ENCODE measurements at regions not wholly inside any gene's neighbourhood (a gene's known extent, or its start where the extent isn't known, plus 50 kb on each side); places are given as distances from the start of the nearest gene placed in this dataset.

DNA sequence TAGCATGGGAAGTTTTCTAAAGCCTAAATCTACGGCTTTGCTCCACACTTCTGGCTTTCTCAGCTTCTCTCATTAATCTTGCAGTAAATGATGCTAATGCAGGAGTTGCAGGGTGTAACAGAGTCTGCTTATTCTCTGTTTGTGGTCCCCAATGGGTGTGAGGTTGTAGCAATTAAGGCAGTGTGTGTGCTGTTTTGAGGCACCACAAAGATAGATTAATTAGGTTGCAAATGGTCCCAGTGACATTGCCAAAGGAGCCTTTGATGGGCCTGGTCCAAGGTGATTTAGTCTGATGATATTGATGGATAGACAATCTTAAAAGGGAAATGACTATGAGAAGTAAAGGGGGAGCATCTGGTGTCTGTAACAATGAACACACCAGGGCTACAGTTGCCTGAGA lies 1313.7 kb upstream of the CDH8 start:
- no peak for TF ChIP-seq CTCF (IDR thresholded peaks at IDR 0.05; ENCODE audit: unreplicated experiment in 3 of 3)
- peaks cover 3% of the 10 kb centered on the region for H3K9me3 Mint-ChIP-seq
- no peaks in the 10 kb centered on the region for H3K27me3 Mint-ChIP-seq (ENCODE audit: low read depth)
- H3K36me3 Mint-ChIP-seq (ENCODE audit: low read depth): no peaks in the 10 kb centered on the region
- H3K4me3 Mint-ChIP-seq: no peak overlapping the region
- H3K4me1 Mint-ChIP-seq: no peaks in the 10 kb centered on the region
- no peak overlapping the region for H3K27ac Mint-ChIP-seq

DNA sequence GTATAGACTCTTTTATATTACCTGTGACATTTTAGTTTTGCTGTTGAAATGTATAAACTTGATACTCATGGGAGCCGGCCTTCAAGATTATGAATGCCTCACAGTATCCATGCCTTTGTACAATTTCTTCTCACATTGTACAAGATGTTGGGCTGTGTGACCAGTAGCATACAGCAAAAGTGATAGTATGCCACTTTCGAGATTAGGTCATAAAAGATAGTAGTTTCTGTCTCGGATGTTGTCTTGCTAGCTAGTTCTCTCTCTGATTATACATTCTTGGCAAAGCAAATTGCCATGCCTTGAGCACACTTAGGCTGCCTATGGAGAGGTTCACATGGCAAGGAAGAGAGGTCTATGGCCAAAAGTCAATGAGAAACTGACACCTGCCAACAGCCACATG lies 1309.8 kb upstream of the CDH8 start:
- Mint-ChIP-seq H3K4me1 (no peaks in the 10 kb centered on the region), H3K4me3 (no peak overlapping the region), H3K36me3 (ENCODE audit: low read depth) (no peaks in the 10 kb centered on the region), H3K27me3 (ENCODE audit: low read depth) (no peaks in the 10 kb centered on the region), H3K27ac (no peak overlapping the region), H3K9me3 (no peaks in the 10 kb centered on the region)
- no peak for TF ChIP-seq CTCF (IDR thresholded peaks at IDR 0.05; ENCODE audit: unreplicated experiment in 3 of 3)

- no peak for TF ChIP-seq CTCF (IDR thresholded peaks at IDR 0.05; ENCODE audit: unreplicated experiment in 3 of 3)
- no peak overlapping the region for H3K27ac Mint-ChIP-seq
- no peaks in the 10 kb centered on the region for H3K4me1 Mint-ChIP-seq
- H3K27me3 Mint-ChIP-seq (ENCODE audit: low read depth): no peaks in the 10 kb centered on the region
- H3K36me3 Mint-ChIP-seq (ENCODE audit: low read depth): no peaks in the 10 kb centered on the region
- peaks cover 17% of the 10 kb centered on the region for H3K9me3 Mint-ChIP-seq
- no peak overlapping the region for H3K4me3 Mint-ChIP-seq
These were observed 1301.0 kb upstream of the CDH8 start for GRCh38 chr16:63337264-63337663.

GRCh38 chr16:63331111-63331510 lies 1294.9 kb upstream of the CDH8 start:
- Mint-ChIP-seq H3K27ac (no peak overlapping the region), H3K9me3 (no peaks in the 10 kb centered on the region), H3K36me3 (ENCODE audit: low read depth) (no peaks in the 10 kb centered on the region), H3K4me3 (no peak overlapping the region), H3K27me3 (ENCODE audit: low read depth) (peaks cover 4% of the 10 kb centered on the region), H3K4me1 (no peaks in the 10 kb centered on the region)
- TF ChIP-seq CTCF (IDR thresholded peaks at IDR 0.05; ENCODE audit: unreplicated experiment in 3 of 3): no peak

GRCh38 chr16:63326736-63327339 lies 1290.6 kb upstream of the CDH8 start:
- no peaks in the 10 kb centered on the region for H3K4me1 Mint-ChIP-seq
- H3K4me3 Mint-ChIP-seq: no peak overlapping the region
- no peak overlapping the region for H3K27ac Mint-ChIP-seq
- H3K9me3 Mint-ChIP-seq: no peaks in the 10 kb centered on the region
- TF ChIP-seq CTCF (IDR thresholded peaks at IDR 0.05; ENCODE audit: unreplicated experiment in 3 of 3): no peak
- no peaks in the 10 kb centered on the region for H3K36me3 Mint-ChIP-seq (ENCODE audit: low read depth)
- H3K27me3 Mint-ChIP-seq (ENCODE audit: low read depth): peaks cover 4% of the 10 kb centered on the region

Measured in nephron (organoid).